GM13976 (cell line): ENCODE measurements at regions not wholly inside any gene's neighbourhood (a gene's known extent, or its start where the extent isn't known, plus 50 kb on each side); places are given as distances from the start of the nearest gene placed in this dataset.

Source experiments
- DNase-seq: peaks from one replicate; pipeline ENCODE4 v3.0.0; 2012; ENCODE audit warnings: low spot score
- CTCF ChIP-seq: IDR thresholded peaks from 2 replicates; pipeline ENCODE4 v1.5.1; 2012; ENCODE audit warnings: borderline replicate concordance, mild to moderate bottlenecking; ENCODE audit not compliant: insufficient read depth; ENCODE audit errors: extremely low read depth, missing control alignments, control extremely low read depth
- in situ Hi-C: fragments of 300-500 bp; cut with MboI; formaldehyde crosslinking; loops from one replicate; pipeline ENCODE4 v1.12.0; 2022; ENCODE audit warnings: low sequenced_read_pairs, mixed read lengths, inconsistent platforms; ENCODE audit not compliant: unreplicated experiment

DNA sequence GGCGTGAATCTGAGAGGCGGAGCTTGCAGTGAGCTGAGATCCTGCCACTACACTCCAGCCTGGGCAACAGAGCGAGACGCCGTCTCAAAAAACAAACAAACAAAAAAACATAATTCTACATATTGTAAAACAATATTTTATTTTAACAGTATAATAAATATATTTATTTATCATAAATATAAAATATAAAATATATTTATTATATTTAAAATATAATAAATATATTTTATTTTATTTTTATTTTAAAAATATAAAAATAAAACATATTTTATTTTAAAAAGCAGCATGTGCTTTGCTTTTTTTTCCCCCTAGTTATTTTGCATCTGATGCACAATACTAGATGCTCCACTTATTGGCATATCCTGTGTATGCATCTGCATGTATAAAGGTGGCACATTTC, 1634.6 kb upstream of the PCDH20 start:
- TF ChIP-seq CTCF, result no peak
- no peak for DNase-seq
- in situ Hi-C loops, result no loop called here

- no peak for TF ChIP-seq CTCF
- no peak for DNase-seq
- in situ Hi-C loops, result no loop called here
Measured at GRCh38 chr13:63048653-63049052, 1633.0 kb upstream of the PCDH20 start.

DNA sequence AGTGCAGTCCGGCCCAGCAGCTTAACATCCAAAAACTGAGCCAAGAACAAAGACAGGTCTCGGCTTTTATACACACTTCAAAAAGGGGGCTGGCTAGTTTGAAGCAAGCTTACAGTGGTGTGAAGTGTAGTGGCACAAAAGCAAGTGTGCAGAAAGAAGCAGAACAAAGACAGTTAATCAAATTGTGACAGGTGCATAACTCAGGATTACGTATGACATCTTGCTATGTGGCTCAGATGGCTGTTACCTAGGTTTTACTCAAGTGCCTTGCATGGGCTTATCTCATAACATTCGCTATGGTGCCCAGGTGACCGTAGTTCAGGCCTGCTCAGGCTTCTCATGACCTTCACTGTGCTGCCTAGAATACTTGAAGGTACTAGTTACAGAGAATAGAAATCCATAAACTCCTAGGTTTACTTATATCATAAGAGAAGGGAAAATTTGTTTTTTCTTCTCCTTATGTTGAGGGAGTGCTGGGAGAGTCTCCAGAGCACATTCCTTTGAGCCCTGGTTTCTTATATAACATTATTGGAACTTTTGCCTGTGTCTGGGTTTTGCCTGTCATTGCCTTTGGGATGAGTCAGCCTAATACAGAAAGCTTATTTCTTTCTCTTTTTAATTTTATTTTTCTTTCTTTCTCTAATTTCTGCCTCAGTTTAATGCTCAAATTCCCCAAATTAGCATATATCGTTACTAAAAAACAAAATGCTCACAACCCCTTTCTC, 1629.1 kb upstream of the PCDH20 start:
- DNase-seq, result no peak
- in situ Hi-C loops, result no loop called here
- TF ChIP-seq CTCF, result no peak

- no peak for DNase-seq
- in situ Hi-C loops, result no loop called here
Measured at GRCh38 chr13:63042686-63043085, 1627.0 kb upstream of the PCDH20 start.

DNA sequence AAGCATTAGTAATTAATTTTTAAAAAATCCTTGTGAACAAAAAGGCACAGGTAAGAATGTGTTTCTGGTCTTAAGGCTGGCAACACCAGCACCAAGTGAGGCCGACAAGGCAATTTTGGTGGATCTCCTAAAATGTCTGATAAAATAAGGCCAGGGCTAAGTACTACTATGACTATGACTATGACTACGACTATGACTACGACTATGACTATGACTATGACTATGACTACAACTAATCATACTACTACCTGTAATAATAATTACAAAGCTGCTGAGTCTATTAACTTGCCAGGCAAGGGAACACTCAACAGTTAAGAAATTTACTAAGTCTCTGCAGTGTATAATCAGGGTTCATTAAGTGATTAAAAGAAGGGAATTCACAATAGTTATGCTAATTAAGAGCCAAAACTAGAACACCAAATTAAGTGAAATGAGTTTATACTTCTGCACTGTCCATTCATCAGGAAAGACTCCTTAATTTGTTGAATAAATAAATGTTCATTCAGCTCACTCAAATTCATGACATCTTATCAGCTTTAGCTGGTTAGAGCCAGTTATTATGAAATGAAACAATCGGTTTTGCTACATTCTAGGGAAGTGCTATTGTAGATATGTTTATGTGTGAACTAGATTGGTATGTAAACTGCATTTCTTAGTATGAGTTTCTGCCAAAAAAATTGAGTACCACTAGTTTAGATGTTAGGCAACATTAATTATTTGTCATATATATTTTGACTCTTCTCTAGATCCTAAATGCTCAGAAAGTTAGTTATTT, 1626.2 kb upstream of the PCDH20 start:
- in situ Hi-C loops, result no loop called here
- no peak for DNase-seq
- TF ChIP-seq CTCF, result no peak

More at GRCh38 chr13:63042686-63043085, 1627.0 kb upstream of the PCDH20 start:
- TF ChIP-seq CTCF, result no peak

- TF ChIP-seq CTCF, result no peak
Measured at GRCh38 chr13:63026285-63026797, 1610.7 kb upstream of the PCDH20 start.

More at GRCh38 chr13:63026285-63026797, 1610.7 kb upstream of the PCDH20 start:
- no peak for DNase-seq
- in situ Hi-C loops, result no loop called here
